IMR-90 (cell line): ENCODE measurements at regions not wholly inside any gene's neighbourhood (a gene's known extent, or its start where the extent isn't known, plus 50 kb on each side); places are given as distances from the start of the nearest gene placed in this dataset.

Source experiments
- ATAC-seq: fragments of 200-7000 bp; cut with Tn5 transposase; 2 replicates; pipeline ENCODE4 v1.9.1; 2020; ENCODE audit warnings: low read depth, mild to moderate bottlenecking, moderate library complexity
- BruUV-seq: library from RNA; stranded (reverse); fragments of 400-500 nt; replicated peaks from 2 replicates; lab custom pipeline; 2021; lab: Mats Ljungman, UMichigan
- CTCF ChIA-PET: fragments of 300-600 bp; formaldehyde crosslinking; extraction: SDS; loops from one replicate; lab custom pipeline; 2021; ENCODE audit warnings: antibody characterized with exemption; lab: Yijun Ruan, JAX
- POLR2A ChIA-PET: fragments of 300-600 bp; sonication (Branson Sonifier 250); formaldehyde crosslinking; loops from one replicate; lab custom pipeline; 2022; ENCODE audit warnings: antibody characterized with exemption; ENCODE audit not compliant: unreplicated experiment; lab: Charles Lee
- DNase-seq: peaks from one replicate; pipeline ENCODE4 v3.0.0; 2013
- H2AFZ ChIP-seq: replicated peaks from 2 replicates; pipeline ENCODE3; 2013; ENCODE audit warnings: low read length, mild to moderate bottlenecking; ENCODE audit not compliant: poor library complexity
- H2AK5ac ChIP-seq: 2 replicates; pipeline ENCODE4 v1.6.1; 2013; ENCODE audit warnings: low read depth, low read length, inconsistent platforms
- H2AK9ac ChIP-seq: replicated peaks from 2 replicates; pipeline ENCODE3; 2013; ENCODE audit warnings: mild to moderate bottlenecking, low read depth, low read length, moderate library complexity; ENCODE audit not compliant: poor library complexity
- H2BK120ac ChIP-seq: 2 replicates; pipeline ENCODE4 v1.6.1; 2013; ENCODE audit warnings: low read depth, low read length, inconsistent platforms
- H2BK15ac ChIP-seq: 3 replicates; pipeline ENCODE4 v1.6.1; 2013; ENCODE audit warnings: low read depth, low read length, inconsistent platforms
- H2BK20ac ChIP-seq: 2 replicates; pipeline ENCODE4 v1.6.1; 2013; ENCODE audit warnings: low read depth, mild to moderate bottlenecking, inconsistent platforms, low read length, moderate library complexity
- H2BK5ac ChIP-seq: 2 replicates; pipeline ENCODE4 v1.6.1; 2013; ENCODE audit warnings: mild to moderate bottlenecking, low read depth, low read length, inconsistent platforms; ENCODE audit not compliant: poor library complexity, severe bottlenecking
- H3K14ac ChIP-seq: replicated peaks from 2 replicates; pipeline ENCODE4 v1.6.1; 2013; ENCODE audit warnings: low read depth, low read length, inconsistent platforms
- H3K18ac ChIP-seq: 2 replicates; pipeline ENCODE4 v1.6.1; 2013; ENCODE audit warnings: low read depth, low read length, control low read depth
- H3K23ac ChIP-seq: 2 replicates; pipeline ENCODE4 v1.6.1; 2013; ENCODE audit warnings: low read depth, low read length, inconsistent platforms
- H3K27ac ChIP-seq: 2 replicates; pipeline ENCODE4 v1.5.1; 2013; ENCODE audit warnings: mild to moderate bottlenecking, control low read depth, low read length; ENCODE audit not compliant: insufficient read depth
- H3K27me3 ChIP-seq: 2 replicates; pipeline ENCODE4 v1.6.1; 2013; ENCODE audit warnings: low read length; ENCODE audit not compliant: control insufficient read depth, insufficient read depth
- H3K36me3 ChIP-seq: 2 replicates; pipeline ENCODE4 v1.6.1; 2013; ENCODE audit warnings: low read length, mixed read lengths; ENCODE audit not compliant: control insufficient read depth, insufficient read depth
- H3K4ac ChIP-seq: 2 replicates; pipeline ENCODE4 v1.6.1; 2013; ENCODE audit warnings: low read depth, low read length, inconsistent platforms
- H3K4me1 ChIP-seq: 2 replicates; pipeline ENCODE4 v1.6.1; 2013; ENCODE audit warnings: low read length, mixed read lengths; ENCODE audit not compliant: control insufficient read depth, insufficient read depth
- H3K4me2 ChIP-seq: 2 replicates; pipeline ENCODE4 v1.6.1; 2013; ENCODE audit warnings: low read depth, mild to moderate bottlenecking, control low read depth, low read length, moderate library complexity
- H3K4me3 ChIP-seq: 2 replicates; pipeline ENCODE4 v1.5.1; 2013; ENCODE audit warnings: low read depth, mild to moderate bottlenecking, control low read depth, low read length, moderate library complexity; ENCODE audit not compliant: insufficient read depth
- H3K56ac ChIP-seq: 2 replicates; pipeline ENCODE4 v1.6.1; 2013; ENCODE audit warnings: low read length, inconsistent platforms; ENCODE audit not compliant: insufficient read depth; ENCODE audit errors: extremely low read depth
- H3K79me1 ChIP-seq, 2 experiments: 2 replicates each; pipeline ENCODE4 v1.6.1; 2013; ENCODE audit warnings: low read length in 2 of 2, inconsistent platforms in 1 of 2, low read depth in 1 of 2
- H3K9ac ChIP-seq: 2 replicates; pipeline ENCODE4 v1.6.1; 2013; ENCODE audit warnings: low read depth, low read length, control low read depth
- H3K9me1 ChIP-seq: 2 replicates; pipeline ENCODE4 v1.6.1; 2013; ENCODE audit warnings: low read length, inconsistent platforms; ENCODE audit not compliant: insufficient read depth
- H3K9me3 ChIP-seq: 2 replicates; pipeline ENCODE4 v1.6.1; 2013; ENCODE audit warnings: low read length; ENCODE audit not compliant: control insufficient read depth, insufficient read depth
- H4K20me1 ChIP-seq: 2 replicates; pipeline ENCODE4 v1.6.1; 2013; ENCODE audit warnings: low read length, inconsistent platforms; ENCODE audit not compliant: insufficient read depth
- H4K5ac ChIP-seq: 2 replicates; pipeline ENCODE4 v1.6.1; 2013; ENCODE audit warnings: mild to moderate bottlenecking, low read depth, low read length, control low read depth
- H4K8ac ChIP-seq, 2 experiments: 2 replicates each; pipeline ENCODE4 v1.6.1; 2013; ENCODE audit warnings: low read depth in 2 of 2, low read length in 2 of 2, control low read depth in 1 of 2, inconsistent platforms in 1 of 2
- H4K91ac ChIP-seq: 2 replicates; pipeline ENCODE4 v1.6.1; 2013; ENCODE audit warnings: low read depth, low read length, inconsistent platforms; ENCODE audit not compliant: insufficient read depth
- MAZ ChIP-seq: IDR thresholded peaks from 2 replicates; pipeline ENCODE4 v1.6.1; 2012; ENCODE audit warnings: low read depth, mild to moderate bottlenecking, low read length, improper control_type of control experiment, moderate library complexity, borderline replicate concordance
- POLR2A ChIP-seq: IDR thresholded peaks from 2 replicates; pipeline ENCODE4 v1.6.1; 2012; ENCODE audit warnings: mild to moderate bottlenecking, low read depth, low read length
- WGBS, 2 experiments: methylation state at CpG; one replicate each; pipeline versions ENCODE4 v1.1.5 to v1.1.7; 2013; ENCODE audit warnings: missing lambda C conversion rate in 2 of 2; ENCODE audit not compliant: insufficient read length in 1 of 2; ENCODE audit errors: extremely low coverage in 2 of 2; 5-methylcytosine and 5-hydroxymethylcytosine counted together
- dilution Hi-C: fragments of 300-500 bp; cut with HindIII; formaldehyde crosslinking; loops from one replicate; pipeline ENCODE4 v1.14.3; 2018; ENCODE audit warnings: low sequenced_read_pairs; ENCODE audit not compliant: unreplicated experiment
- in situ Hi-C: fragments of 300-500 bp; cut with MboI; formaldehyde crosslinking; loops from 3 replicates; pipeline ENCODE4 v1.14.3; 2019; ENCODE audit warnings: low sequenced_read_pairs, inconsistent platforms, mixed read lengths
- intact Hi-C: fragments of 100-400 bp; cut with micrococcal nuclease; formaldehyde crosslinking; loops from 2 replicates; pipeline ENCODE4 v1.10.0; 2022

- no peak overlapping the region for H4K91ac ChIP-seq
- CTCF ChIA-PET, result no interaction called here
Measured at GRCh38 chr16:9275816-9276354, 184.4 kb downstream of the HAPSTR1 start.

More at GRCh38 chr16:9275816-9276354, 184.4 kb downstream of the HAPSTR1 start:
- Histone ChIP-seq H3K27me3 (no peaks in the 10 kb centered on the region), H2BK120ac (no peak overlapping the region), H4K5ac (no peak overlapping the region), H2AFZ (no peak overlapping the region), H3K4me2 (no peak overlapping the region), H3K18ac (no peak overlapping the region), H3K56ac (no peak overlapping the region), H3K9ac (no peak overlapping the region), H3K4ac (no peak overlapping the region), H3K4me3 (no peak overlapping the region), H3K9me1 (no peaks in the 10 kb centered on the region), H3K4me1 (no peaks in the 10 kb centered on the region), H3K9me3 (no peaks in the 10 kb centered on the region), H2AK5ac (no peak overlapping the region), H2AK9ac (no peak overlapping the region), H3K14ac (no peak overlapping the region), H2BK20ac (no peak overlapping the region), H4K8ac (no peak overlapping the region), H3K36me3 (no peaks in the 10 kb centered on the region), H3K79me1 (no peaks in the 10 kb centered on the region), H3K27ac (no peak overlapping the region), H4K20me1 (no peaks in the 10 kb centered on the region), H2BK15ac (no peak overlapping the region), H2BK5ac (no peak overlapping the region), H3K23ac (no peak overlapping the region)
- no peak for ATAC-seq
- dilution Hi-C loops (no loop called here), in situ Hi-C loops (no loop called here), intact Hi-C loops (no loop called here)
- TF ChIP-seq MAZ (no peak), POLR2A (no peak)
- WGBS, 2 experiments, result no CpG with 5 or more reads among the region's 4 CpGs
- POLR2A ChIA-PET, result no interaction called here
- no TSS peak for BruUV-seq
- DNase-seq, result no peak
